ENCODE measurements at regions not wholly inside any gene's neighbourhood (a gene's known extent, or its start where the extent isn't known, plus 50 kb on each side); places are given as distances from the start of the nearest gene placed in this dataset.

DNA sequence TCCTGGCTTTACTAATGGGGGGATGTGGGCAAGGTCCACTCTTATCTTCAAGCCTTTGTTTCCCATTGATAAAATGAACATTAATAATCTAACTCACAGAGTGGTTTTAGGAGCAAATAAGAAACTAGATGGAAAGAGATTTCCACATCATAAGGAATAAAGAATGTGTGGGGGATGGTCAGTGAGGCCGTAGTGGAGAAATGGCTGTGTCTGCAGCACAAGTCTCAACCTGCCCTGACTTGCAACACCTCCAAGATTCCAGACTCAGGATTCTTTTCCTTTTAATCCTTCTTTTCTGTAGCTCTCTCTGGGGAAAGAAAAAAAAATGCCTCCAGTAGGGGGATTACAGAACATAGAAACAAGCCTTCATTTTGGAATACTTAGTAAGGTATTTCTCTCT, 124.2 kb upstream of the MEX3C start:
- TF ChIP-seq POLR2AphosphoS5 (IDR thresholded peaks at IDR 0.05): no peak
- no peak for TF ChIP-seq POLR2A (IDR thresholded peaks at IDR 0.05)
